ENCODE measurements at regions not wholly inside any gene's neighbourhood (a gene's known extent, or its start where the extent isn't known, plus 50 kb on each side); places are given as distances from the start of the nearest gene placed in this dataset.
"Not testable (repeated sequence)": the region's sequence is repeated elsewhere in the genome, so short reads cannot be mapped to it uniquely, and the experiment has no call there.

DNA sequence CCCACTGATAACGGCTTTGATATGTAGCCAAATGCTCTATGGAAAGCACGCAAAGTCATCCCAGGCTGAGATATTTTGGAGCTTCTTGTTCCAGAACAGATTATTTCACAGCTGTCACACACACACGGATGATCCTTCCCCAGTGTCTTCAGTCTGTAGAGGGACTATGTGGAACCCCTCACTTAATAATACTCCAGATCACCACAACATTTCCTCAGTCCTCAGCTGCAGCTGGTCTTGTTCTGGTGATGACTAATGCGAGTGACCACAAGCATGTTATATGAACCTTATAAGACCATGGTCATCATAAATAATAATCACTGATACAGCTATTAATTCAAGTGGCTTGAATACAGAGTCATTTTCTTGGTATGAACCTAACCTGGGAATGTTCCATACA lies 490.7 kb downstream of the RPIA start:
- peak; percentile 34 for DNase-seq (ENCODE audit: low read depth)
- not testable (repeated sequence) for H3K4me3 ChIP-seq (ENCODE audit: control insufficient read depth, low read depth, low read length)

DNA sequence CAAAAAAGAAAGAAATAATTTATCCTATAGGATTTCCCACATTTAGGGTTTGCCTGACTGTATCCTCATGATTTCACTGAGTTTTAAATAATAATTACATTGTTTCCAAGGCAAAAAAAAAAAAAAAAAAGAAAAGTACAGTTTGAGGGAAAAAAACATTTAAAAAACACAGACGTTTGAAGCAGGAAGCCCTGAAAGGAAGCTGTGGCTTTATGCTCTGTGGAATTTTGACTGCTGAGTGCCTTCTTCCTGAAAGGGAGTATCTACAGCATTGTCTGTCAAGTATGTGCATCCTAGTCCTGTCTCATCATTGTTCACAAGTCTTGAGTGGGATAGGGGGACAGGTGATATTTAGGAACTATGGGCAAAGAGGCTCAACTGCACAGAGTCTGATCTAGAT lies 493.3 kb downstream of the RPIA start:
- not testable (repeated sequence) for H3K4me3 ChIP-seq (ENCODE audit: control insufficient read depth, low read depth, low read length); DNase-seq (ENCODE audit: low read depth)

DNA sequence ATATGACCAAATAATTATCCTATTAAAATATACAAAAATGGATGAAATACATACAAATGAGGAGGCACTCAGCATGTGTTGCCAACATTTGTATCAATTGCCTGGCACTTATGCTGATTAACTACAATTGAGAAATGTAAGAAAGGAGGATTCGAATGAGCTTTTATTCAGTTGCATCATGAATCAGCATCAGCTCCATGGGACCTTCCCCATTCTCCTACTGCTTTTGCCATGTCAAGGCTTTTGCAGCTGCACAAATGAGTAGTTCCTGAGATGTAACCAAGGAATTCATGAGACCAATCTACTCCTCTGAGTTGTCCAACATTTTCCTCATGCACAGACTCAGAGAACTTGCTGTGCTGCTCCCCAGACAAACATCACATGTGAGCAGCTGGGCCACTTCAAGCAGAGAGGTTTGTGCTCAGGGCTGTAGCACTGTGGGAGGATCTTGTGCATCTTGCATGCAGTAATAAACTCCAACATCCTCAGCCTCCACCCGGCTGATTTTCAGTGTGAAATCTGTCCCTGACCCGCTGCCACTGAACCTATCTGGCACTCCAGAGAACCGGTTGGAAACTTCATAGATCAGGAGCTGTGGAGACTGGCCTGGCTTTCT lies 504.3 kb downstream of the RPIA start:
- not testable (repeated sequence) for DNase-seq (ENCODE audit: low read depth); H3K4me3 ChIP-seq (ENCODE audit: control insufficient read depth, low read depth, low read length)

DNA sequence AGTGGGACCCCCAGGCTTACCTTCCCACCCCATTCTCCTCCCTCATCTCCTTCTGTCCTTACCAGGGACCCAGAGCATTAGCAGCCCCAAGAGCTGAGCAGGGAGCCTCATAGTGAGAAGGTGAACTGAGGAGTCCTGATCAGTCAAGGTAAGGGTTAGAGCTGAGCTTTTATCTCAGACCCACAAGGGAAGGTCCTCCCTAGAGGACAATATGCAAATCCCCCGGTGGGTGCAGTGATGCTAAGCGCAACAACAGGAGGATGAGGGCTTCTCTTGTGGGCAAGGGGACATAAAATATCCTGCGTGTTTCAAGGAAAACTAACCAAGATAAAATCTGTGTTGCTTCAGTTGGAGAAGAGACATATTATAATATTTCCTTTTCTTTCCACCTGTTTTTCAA lies 505.2 kb downstream of the RPIA start:
- not testable (repeated sequence) for DNase-seq (ENCODE audit: low read depth); H3K4me3 ChIP-seq (ENCODE audit: control insufficient read depth, low read depth, low read length)

DNA sequence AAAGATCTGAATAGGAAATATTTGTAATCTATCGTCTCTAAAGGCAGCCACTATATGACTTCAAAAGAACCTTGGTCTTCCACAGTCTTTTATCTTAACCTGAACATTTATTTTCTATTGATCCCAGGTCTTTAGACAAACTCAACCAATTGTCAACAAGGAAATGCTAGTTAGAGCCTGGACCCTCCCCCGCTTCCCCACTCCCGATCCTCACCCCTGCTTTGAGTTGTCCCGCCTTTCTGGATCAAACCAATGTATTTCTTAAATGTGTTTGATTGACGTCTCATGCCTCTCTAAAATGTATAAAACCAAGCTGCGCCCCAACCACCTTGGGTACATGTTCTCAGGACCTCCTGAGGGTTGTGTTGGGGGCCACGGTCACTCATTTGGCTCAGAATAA lies 506.6 kb downstream of the RPIA start:
- not testable (repeated sequence) for DNase-seq (ENCODE audit: low read depth); H3K4me3 ChIP-seq (ENCODE audit: control insufficient read depth, low read depth, low read length)

DNA sequence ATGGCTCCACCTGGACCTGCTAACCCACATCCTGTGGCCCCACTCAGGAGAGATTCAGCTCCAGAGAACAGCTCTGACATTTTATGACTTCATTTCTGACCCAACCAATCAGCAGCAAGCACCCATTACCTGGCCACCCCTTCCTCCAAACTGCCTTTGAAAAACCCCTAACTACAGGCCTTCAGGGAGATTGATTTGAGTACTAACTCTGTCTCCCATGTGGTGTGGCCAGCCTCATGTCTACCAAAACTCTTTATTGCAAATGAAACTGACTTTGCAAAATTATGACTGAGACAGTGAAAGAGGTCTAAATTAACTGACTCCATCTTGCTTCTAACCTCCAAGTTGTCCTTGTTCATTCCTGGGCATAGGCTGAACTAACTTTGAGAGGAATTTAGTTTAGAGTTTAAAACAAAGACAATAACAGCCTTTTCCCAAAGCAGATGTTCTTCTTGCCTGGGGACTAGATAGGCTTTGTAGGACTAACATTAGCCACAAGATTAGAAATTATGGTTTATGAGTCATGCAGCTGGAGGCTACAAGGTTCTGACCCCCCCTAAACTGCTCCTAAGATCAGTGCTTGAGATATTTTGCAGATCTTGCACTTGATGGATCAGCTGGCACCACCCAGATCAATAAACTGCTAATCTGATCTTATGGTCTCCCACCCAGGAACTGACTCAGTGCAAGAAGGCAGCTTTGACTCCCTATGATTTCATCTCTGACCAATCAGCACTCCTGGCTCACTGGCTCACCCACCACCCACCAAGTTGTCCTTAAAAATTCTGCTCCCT lies 508.2 kb downstream of the RPIA start:
- DNase-seq (ENCODE audit: low read depth), result peak; percentile 24
- not testable (repeated sequence) for H3K4me3 ChIP-seq (ENCODE audit: control insufficient read depth, low read depth, low read length)

DNA sequence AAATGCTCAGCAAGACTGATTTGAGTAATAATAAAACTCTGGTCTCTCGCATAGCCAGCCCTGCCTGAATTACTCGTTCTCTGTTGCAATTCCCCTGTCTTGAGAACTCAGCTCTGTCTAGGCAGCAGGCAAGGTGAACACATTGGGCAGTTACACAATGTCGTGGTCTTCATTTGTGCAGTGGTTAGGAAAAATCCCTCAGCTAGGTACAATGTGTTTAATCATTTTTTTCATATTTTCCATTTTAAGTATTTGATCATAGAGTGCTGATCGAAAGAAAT lies 508.7 kb downstream of the RPIA start:
- DNase-seq (ENCODE audit: low read depth), result peak; percentile 34
- not testable (repeated sequence) for H3K4me3 ChIP-seq (ENCODE audit: control insufficient read depth, low read depth, low read length)

DNA sequence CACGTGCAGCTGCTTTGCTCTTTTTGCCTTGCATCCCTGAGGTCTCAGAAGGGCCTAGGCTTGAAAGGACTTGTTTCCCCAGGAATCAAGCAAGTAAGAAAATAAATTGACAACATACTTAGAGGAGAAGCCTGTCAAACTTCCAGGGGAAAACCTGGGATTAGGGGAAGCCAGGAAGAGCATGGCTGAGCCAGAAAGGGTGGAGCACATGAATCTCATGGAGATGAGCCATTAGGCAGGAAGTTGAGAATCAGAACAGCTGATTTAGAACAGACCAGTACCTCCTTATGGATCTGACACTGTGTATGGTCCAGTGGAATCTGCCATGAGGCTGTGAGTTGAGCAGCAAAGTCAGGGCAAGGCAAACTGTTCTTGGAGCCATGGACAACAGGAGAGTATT lies 511.0 kb downstream of the RPIA start:
- H3K4me3 ChIP-seq (ENCODE audit: control insufficient read depth, low read depth, low read length), result not testable (repeated sequence)
- peak; percentile 5 for DNase-seq (ENCODE audit: low read depth)

DNA sequence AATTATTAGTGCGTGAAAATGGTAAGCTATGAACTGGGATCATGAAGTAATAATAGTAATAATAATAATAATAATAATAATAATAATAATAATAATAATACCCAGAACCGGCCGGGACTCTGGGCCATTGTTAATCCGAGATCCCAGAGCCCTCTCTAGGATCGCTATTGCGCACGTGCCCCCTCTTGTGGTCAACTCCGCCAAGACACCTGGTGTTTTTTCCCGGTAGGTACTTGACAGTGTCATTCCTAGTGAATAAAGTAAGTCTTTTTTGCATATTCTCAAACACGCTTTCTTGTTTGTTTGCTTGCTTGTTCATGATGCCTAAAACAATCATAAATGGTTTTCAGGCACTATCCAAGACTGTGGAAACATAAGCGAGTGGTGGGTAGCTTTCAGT lies 513.7 kb downstream of the RPIA start:
- peak; percentile 17 for DNase-seq (ENCODE audit: low read depth)
- TF ChIP-seq, protein P1, sequence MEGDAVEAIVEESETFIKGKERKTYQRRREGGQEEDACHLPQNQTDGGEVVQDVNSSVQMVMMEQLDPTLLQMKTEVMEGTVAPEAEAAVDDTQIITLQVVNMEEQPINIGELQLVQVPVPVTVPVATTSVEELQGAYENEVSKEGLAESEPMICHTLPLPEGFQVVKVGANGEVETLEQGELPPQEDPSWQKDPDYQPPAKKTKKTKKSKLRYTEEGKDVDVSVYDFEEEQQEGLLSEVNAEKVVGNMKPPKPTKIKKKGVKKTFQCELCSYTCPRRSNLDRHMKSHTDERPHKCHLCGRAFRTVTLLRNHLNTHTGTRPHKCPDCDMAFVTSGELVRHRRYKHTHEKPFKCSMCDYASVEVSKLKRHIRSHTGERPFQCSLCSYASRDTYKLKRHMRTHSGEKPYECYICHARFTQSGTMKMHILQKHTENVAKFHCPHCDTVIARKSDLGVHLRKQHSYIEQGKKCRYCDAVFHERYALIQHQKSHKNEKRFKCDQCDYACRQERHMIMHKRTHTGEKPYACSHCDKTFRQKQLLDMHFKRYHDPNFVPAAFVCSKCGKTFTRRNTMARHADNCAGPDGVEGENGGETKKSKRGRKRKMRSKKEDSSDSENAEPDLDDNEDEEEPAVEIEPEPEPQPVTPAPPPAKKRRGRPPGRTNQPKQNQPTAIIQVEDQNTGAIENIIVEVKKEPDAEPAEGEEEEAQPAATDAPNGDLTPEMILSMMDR (conservative IDR thresholded peaks at IDR 0.05; ENCODE audit: control insufficient read depth, insufficient read depth, low read depth, low read length), result peak; percentile 43
- not testable (repeated sequence) for H3K4me3 ChIP-seq (ENCODE audit: control insufficient read depth, low read depth, low read length)

DNA sequence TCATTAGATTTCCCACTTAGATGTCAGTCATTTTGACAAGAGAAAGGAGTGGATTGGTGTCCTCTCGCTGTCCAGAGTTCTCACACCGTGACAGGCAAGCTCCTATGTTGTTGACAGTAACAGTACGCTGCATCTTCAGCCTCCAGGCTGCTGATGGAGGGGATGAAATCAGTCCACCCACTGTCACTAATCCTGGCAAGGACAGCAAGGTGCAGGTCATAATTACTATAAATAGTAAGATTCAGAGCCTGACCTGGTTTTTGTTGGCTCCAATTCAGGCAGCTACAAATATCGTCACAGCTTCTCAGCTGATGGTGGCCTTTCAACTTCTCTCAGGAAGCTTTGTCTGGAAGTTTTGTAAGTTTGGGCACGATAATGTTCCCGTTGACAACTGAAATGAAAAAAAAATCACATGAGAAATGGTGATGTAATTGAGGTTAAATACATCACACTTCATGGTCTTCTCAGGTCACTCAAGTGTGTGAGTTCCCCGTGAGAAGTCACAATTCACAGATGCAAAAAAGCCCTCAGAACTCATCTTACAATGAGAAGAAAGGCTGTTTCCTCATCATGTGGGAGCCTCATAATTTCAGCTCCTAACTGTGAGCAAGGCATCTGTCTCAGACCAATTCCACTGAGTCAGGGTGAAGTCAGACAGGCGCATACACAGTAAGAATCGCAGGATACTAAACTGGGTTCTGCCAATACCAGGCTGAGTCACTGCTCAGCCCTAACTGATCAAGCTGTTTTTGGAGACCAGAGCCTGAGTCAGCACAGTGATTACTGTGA lies 516.9 kb downstream of the RPIA start:
- DNase-seq (ENCODE audit: low read depth), result peak; percentile 95

DNA sequence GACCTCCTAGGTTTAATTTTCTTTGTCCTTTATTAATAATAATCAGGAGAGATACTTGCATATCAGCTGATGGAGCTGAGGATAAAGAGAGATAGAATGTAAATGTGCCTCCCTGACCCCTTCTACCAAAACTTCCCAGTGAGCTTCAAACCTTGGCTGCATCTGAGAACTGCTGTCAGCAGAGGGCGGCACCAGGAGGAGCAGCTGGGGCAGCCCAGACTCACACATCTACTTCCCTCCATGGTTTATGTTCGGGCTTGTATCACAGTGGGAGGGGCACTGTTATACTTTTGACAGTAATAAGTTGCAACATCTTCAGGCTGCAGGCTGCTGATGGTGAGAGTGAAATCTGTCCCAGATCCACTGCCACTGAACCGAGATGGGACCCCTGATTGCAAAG lies 521.7 kb downstream of the RPIA start:
- DNase-seq (ENCODE audit: low read depth), result peak; percentile 49
- H3K4me3 ChIP-seq (ENCODE audit: control insufficient read depth, low read depth, low read length), result not testable (repeated sequence)

More for the DNA sequence above, 516.9 kb downstream of the RPIA start:
- not testable (repeated sequence) for H3K4me3 ChIP-seq (ENCODE audit: control insufficient read depth, low read depth, low read length)

DNA sequence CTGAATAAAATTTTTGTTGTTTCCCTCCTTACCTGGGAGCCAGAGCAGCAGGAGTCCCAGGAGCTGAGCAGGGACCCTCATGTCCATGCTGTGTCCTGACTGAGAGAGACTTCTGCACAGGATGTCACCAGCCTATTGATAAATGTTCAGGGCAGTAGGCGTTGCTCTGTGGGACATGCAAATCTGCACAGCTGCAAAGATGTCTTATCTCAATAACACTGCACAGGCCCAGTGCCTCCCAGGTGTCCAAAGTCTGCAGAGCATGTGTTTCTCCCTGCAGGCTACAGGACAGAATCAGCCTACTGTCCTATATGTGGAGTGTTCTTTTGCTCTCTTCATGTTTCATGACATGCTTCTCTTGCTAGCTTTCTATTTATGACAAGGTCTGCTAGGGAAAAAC lies 522.3 kb downstream of the RPIA start:
- DNase-seq (ENCODE audit: low read depth); H3K4me3 ChIP-seq (ENCODE audit: control insufficient read depth, low read depth, low read length): not testable (repeated sequence)

DNA sequence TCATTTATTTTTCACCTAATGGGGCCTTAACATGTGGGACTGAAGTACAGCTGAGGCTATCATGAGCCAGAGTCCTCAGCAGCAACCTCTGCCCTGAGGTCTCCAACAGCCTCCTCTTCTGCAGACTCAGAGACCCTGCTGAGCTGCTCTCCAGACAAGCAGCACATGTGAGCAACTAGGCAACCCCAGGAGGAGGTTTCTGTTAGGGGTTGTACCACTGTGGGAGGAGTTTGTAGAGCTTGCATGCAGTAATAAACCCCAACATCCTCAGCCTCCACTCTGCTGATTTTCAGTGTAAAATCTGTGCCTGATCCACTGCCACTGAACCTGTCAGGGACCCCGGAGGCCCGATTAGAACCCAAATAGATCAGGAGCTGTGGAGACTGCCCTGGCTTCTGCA lies 530.0 kb downstream of the RPIA start:
- H3K4me3 ChIP-seq (ENCODE audit: control insufficient read depth, low read depth, low read length), result not testable (repeated sequence)

DNA sequence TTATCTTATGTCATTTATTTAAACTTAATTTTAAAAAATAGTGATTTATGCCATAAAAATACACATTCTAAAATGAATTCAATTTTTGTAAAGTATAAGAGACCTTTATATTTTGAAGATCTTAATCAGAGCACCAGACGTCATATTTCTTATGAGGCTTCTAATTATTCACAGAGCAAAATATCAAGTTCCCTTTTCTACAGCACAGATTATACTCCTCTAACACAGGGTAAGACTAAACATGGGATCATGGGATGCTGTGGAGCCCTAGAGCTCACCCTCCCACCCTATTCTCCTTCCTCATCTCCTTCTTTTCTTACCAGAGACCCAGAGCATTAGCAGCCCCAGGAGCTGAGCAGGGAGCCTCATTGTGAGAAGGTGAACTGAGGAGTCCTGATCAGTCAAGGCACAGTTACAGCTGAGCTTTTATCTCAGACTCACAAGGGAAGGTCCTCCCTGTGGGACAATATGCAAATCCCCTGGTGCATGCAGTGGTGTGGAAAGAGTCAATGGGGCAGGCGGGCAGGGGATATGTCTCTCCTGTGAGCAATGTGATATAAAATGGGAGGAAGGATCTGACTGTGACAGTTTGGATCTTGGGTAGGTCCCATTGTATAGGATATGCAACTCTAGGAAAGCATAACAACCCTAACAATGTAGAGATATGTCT lies 530.7 kb downstream of the RPIA start:
- not testable (repeated sequence) for H3K4me3 ChIP-seq (ENCODE audit: control insufficient read depth, low read depth, low read length); DNase-seq (ENCODE audit: low read depth)

More for the DNA sequence above, 530.0 kb downstream of the RPIA start:
- not testable (repeated sequence) for DNase-seq (ENCODE audit: low read depth)

DNA sequence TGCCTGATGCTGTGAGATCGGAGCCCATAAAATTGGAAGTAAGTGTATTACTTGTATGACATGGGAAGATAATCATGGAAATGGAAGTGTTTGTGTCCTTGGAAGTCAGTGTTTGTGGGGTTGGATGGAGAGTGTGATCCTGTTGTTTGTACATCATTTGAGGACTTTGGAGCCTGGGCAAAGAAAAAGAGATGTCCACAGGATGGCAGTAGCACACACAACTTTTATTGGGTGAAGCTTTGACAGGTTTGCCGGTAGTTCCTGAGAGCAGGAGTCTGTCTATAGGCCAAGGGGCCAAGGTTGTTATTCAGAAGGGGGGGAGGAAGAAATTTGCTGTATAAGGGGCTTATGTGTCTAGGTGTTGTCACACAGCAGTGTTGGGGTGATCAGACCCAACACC lies 533.3 kb downstream of the RPIA start:
- H3K4me3 ChIP-seq (ENCODE audit: control insufficient read depth, low read depth, low read length); DNase-seq (ENCODE audit: low read depth): not testable (repeated sequence)

DNA sequence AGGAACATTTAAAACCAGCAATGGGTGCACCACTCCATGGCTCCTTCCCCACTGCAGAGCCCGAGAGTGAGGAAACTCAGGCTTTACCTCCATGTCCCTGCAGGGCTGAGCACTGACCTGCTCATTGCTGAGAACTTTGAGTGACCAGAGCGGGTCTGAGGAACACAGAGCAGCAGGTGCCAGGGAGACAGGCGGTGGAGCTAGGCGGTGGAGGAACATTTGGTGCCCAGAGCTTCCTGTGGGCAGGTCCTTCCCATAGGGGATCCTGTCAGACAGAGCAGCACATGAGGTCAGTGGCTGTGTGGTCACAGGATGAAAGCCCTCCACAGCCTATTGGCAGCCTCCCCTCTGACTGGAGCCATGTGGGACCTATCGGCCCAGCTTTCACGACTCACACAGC lies 538.5 kb downstream of the RPIA start:
- H3K4me3 ChIP-seq (ENCODE audit: control insufficient read depth, low read depth, low read length); DNase-seq (ENCODE audit: low read depth): not testable (repeated sequence)

DNA sequence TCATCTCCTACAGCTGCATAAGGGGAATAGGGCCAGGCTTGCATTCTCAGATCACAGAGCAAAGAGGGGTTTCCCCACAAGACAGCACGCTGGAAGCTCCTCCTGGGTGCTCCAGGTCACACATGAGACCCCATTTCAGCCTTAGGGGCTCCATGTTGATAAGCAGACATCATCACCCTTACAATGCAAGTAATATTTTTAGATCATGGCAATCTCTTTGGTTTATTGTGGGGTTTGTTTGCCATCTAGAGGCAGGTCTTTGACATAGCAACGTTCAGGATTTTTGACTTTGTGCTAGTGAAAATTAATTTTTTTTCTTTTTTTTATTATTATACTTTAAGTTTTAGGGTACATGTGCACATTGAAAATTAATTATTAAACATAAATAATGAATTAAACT lies 539.8 kb downstream of the RPIA start:
- DNase-seq (ENCODE audit: low read depth); H3K4me3 ChIP-seq (ENCODE audit: control insufficient read depth, low read depth, low read length): not testable (repeated sequence)
